Inflammatory macrophage treated with lipopolysaccharide for 4 hours (primary cell): ENCODE measurements at regions not wholly inside any gene's neighbourhood (a gene's known extent, or its start where the extent isn't known, plus 50 kb on each side); places are given as distances from the start of the nearest gene placed in this dataset.

ENCODE experiments used
- DNase-seq: peaks from one replicate; pipeline ENCODE4 v3.0.0-alpha.2; 2020

DNA sequence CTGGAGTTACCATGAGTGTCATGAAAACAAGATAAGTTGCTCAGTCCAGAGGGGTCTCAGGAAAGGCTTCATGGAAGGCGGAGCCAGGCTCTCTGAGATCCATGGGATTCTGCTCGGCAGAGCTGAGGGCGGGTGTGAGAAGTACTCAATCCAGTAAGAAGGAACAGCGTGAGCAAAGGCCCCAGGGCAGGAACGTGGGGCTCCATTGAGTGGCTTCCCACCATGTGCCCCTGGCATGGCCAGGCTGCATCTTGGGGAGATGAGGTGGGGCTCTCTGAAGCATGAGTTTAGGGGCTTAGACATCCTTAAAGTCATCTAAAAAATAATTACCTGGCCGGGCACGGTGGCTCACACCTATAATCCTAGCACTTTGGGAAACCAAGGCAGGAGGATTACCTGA, 58.0 kb downstream of the ARL6IP4 start:
- no peak for DNase-seq

DNA sequence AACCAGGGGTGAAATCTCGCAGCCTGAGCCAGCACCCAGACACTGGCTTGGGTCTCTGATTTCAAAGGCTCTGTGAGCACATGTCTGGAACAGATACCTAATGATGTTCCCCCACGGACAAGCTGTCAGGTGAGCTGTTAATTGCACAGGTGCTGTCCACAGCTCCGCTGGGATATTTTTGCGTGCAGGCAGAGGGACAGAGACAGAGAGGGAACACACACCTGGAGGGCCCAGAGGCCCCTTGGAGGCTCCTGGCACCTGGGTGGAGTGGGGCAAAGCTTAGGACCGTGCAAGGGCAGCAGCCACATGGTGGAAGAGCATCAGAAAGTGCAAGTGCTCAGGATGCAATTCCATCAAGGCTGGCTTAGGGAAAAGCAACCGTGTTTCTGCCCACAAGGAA, 57.3 kb downstream of the ARL6IP4 start:
- no peak for DNase-seq

DNA sequence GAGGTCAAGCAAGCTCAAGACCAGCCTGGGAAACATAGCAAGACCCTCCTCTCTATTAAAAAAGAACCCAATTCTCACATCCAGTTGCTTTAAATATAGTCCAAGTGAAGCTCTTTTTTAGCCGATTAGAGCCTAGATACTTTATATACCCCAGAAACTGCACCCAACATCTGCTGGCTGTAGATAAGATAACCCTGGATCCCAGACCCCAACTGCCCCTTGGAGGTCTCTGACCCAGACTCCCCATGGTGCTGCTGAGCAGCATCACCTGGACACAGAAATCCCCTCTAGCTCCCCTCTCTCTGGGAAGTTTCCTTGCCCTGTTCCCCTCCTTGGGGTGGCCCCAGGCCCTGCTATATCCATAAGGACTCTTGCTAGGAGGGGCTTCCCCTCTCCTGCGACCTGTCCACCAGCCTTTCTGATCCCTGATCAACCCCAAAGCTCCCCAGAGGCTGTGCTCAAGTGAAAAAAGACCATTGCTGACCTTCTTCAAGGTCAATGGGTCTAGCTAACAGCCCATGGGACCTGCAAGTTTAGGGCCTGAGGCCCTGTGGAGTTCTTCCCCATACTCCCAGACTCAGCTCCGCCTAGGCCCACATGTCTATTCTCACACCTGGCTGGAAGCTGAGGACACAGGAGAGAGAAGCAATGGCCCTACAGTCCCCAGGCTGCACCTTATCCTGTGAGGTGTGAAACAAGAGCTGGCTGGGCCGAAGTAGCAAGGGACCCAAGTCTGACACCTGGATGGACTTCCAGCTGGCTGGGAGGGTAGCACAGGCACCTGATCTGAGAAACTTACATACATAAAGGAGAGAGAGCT, 56.2 kb downstream of the ARL6IP4 start:
- DNase-seq, result no peak

DNA sequence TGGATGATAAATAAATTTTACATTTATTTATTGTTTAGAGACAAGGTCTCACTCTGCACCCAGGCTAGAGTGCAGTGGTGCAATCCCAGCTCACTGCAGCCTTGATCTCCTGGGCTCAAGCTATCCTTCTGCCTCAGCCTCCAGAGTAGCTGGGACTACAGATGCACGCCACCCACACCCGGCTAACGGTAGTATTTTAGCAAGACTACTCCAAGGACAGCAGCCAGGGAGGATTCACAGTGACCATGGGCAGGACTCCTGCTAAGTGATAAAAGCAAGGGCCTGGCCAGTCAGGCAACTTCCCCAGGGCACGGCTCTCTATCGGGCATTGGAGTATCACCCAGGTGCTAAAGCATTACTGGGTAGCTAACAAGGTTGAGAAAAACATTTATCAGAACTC, 55.4 kb downstream of the ARL6IP4 start:
- no peak for DNase-seq

DNA sequence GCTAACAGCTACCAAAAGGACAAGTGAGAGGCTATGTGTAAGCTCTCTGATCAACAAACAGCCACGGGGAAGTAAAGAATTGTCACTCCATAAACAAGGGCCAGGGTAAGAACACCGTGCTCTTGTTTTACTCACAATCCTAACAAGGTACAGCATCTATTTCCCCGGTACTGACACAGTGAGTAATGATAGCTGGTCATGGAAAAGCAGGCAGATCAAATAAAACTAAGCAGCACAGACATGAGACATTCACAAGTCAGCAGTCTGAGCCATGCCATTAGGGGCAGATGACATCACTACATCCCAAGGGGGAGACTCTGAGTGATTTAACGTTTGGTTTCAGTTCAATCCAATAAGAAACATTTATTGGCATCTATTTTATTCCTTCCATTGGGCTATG, 54.4 kb downstream of the ARL6IP4 start:
- DNase-seq, result peak; percentile 23

DNA sequence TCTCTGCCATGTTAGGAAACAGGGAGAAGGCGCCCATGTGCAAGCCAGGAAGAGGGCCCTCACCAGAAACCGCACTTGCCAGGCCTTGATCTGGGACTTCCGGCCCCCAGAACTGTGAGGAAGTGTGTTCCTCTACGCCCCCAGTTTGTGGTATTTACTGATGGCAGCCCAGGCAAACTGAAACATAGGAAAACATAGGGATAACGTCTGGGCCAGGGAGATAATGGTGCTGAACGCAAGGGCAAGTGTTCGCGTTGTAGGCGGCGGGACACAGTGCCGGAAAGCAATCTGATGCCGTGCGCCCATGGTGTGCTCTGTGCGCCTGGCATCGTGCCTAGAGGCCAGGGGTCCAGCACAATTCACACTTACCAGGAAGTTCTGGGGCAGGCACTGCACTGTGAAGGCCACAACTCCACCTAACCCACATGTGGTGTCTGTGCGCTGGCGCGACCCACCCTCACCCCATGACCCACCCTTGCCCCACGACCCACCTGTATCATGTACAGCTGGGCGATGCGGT, 53.6 kb downstream of the ARL6IP4 start:
- peak; percentile 49 for DNase-seq

DNA sequence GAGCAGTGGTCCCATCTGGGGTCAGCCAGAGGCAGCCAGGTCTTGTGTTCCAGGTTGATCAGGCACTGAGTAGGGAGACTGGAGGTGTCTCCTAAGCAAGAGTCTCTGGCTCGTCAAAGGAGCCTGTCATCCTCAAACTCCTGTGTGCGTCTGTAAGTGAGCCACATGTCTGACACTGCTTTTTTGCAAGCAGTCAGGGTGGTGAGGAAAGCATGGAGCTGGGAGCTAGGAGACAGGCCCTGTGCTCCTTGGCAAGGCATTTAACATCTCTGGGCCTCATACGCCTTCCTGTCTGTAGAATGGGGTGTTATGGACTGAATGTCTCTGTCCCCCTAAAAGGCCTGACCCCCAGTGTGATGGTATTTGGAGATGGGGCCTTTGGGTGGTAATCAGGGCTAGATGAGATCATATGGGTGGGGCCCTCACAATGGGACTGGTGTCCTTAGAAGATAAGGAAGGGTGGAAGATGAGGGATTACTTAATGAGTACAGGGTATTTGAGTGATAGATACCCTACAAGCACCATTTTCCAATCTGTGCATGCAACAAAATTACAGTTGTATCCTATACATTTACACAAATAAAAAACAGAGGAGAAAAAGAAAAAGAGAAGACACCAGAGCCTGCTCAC, 53.0 kb downstream of the ARL6IP4 start:
- no peak for DNase-seq

DNA sequence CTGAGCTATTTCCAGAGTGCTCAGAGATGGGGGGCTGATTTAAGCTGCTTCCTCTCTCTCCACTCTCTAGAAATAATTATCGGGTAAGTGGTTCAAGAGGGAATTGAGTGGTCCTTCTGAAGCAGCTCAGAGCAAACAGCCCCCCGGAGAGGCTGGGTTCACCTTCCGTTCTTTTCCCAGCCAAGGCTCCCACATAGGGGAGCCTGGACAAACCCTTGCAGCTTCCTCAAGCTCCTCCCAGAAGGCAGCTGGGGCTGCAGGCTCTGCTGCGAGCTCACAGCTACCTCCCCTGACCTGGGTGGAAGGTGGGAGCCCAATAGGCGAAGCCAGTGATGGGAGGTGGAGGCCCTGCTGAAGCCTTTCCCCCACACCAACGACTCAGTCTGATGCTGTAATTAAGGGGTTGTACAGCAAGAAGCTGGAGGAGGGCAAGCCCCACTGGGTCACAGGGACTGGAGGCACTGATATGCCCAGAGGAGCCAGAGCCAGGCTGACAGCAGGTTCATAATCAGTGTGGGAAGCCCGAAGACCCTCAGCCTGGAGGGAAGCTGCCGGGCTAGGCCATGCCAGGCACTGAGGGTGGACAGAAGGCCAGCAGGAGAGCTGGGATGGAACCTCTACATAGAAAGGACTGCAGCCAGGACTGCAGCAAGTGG, 52.4 kb downstream of the ARL6IP4 start:
- no peak for DNase-seq
